HCT116 (cell line): ENCODE measurements at regions not wholly inside any gene's neighbourhood (a gene's known extent, or its start where the extent isn't known, plus 50 kb on each side); places are given as distances from the start of the nearest gene placed in this dataset.

Source experiments
- CTCF ChIP-seq, 3 experiments: fragments of 200-600 bp in 1 of 3; sonication (generic) in 1 of 3; IDR thresholded peaks in 2 of 3; conservative IDR thresholded peaks in 1 of 3; 2 replicates each; pipeline ENCODE4 v1.5.1; 2012 to 2017; ENCODE audit warnings: low read depth in 2 of 3, low read length in 2 of 3, antibody characterized with exemption in 1 of 3, borderline replicate concordance in 1 of 3, control low read depth in 1 of 3, mild to moderate bottlenecking in 1 of 3, mixed read lengths in 1 of 3, mixed run types in 1 of 3, moderate library complexity in 1 of 3; ENCODE audit not compliant: insufficient read depth in 1 of 3
- JUND ChIP-seq: IDR thresholded peaks from 2 replicates; pipeline ENCODE4 v1.6.1; 2012
- MAX ChIP-seq: IDR thresholded peaks from 2 replicates; pipeline ENCODE4 v1.6.1; 2012
- POLR2A ChIP-seq: IDR thresholded peaks from 2 replicates; pipeline ENCODE4 v1.7.0; 2011; ENCODE audit warnings: borderline replicate concordance; ENCODE audit not compliant: insufficient read depth, insufficient read length; ENCODE audit errors: extremely low read depth
- REST ChIP-seq: IDR thresholded peaks from 2 replicates; pipeline ENCODE4 v1.6.1; 2012; ENCODE audit warnings: low read depth
- SIN3A ChIP-seq: IDR thresholded peaks from 2 replicates; pipeline ENCODE4 v1.6.1; 2012; ENCODE audit warnings: low read depth
- YY1 ChIP-seq: IDR thresholded peaks from 2 replicates; pipeline ENCODE4 v1.6.1; 2011; ENCODE audit warnings: low read length, low read depth, moderate library complexity, mild to moderate bottlenecking; ENCODE audit not compliant: insufficient replicate concordance; ENCODE audit errors: extremely low read depth

GRCh38 chr9:81108821-81109220, 580.5 kb downstream of the TLE1 start:
- no peak for TF ChIP-seq YY1
- no peak for TF ChIP-seq SIN3A
- no peak for TF ChIP-seq MAX
- no peak for TF ChIP-seq CTCF (IDR thresholded peaks at IDR 0.05 in 2 of 3, conservative IDR thresholded peaks at IDR 0.05 in 1 of 3; ENCODE audit: borderline replicate concordance in 1 of 3, insufficient read depth in 1 of 3, low read depth in 2 of 3, low read length in 2 of 3)
- TF ChIP-seq POLR2A, result no peak
- no peak for TF ChIP-seq REST
- TF ChIP-seq JUND, result no peak
